Mesothelial cell of epicardium (in vitro differentiated cells): ENCODE measurements at regions not wholly inside any gene's neighbourhood (a gene's known extent, or its start where the extent isn't known, plus 50 kb on each side); places are given as distances from the start of the nearest gene placed in this dataset.

Source experiments
- DNase-seq, 2 experiments: peaks; one replicate each; pipeline ENCODE4 v3.0.0; 2021; ENCODE audit warnings: low spot score in 2 of 2; ENCODE audit not compliant: unreplicated experiment in 2 of 2
- H3K27ac Mint-ChIP-seq: 2 replicates; pipeline ENCODE4 v1.8.0; 2021; ENCODE audit warnings: mixed read lengths
- H3K27me3 Mint-ChIP-seq: 2 replicates; pipeline ENCODE4 v1.8.0; 2021; ENCODE audit warnings: low read depth, mixed read lengths
- H3K36me3 Mint-ChIP-seq: 2 replicates; pipeline ENCODE4 v1.8.0; 2021; ENCODE audit warnings: mixed read lengths
- H3K4me1 Mint-ChIP-seq: 2 replicates; pipeline ENCODE4 v1.8.0; 2021; ENCODE audit warnings: mixed read lengths
- H3K4me3 Mint-ChIP-seq: 2 replicates; pipeline ENCODE4 v1.8.0; 2021; ENCODE audit warnings: mild to moderate bottlenecking, moderate library complexity, mixed read lengths
- H3K9me3 Mint-ChIP-seq: 2 replicates; pipeline ENCODE4 v1.8.0; 2021; ENCODE audit warnings: mixed read lengths
- CTCF ChIP-seq: fragments of 200-600 bp; sonication (generic); IDR thresholded peaks from one replicate; pipeline ENCODE4 v1.5.0; 2021; ENCODE audit warnings: antibody characterized with exemption; ENCODE audit not compliant: unreplicated experiment

GRCh38 chr6:120005292-120005976, 655.9 kb upstream of the MAN1A1 start:
- Mint-ChIP-seq H3K27me3 (no peaks in the 10 kb centered on the region), H3K36me3 (peaks cover 3% of the 10 kb centered on the region), H3K27ac (no peak overlapping the region), H3K9me3 (peaks cover 5% of the 10 kb centered on the region), H3K4me3 (no peak overlapping the region), H3K4me1 (no peaks in the 10 kb centered on the region)
- no peak for DNase-seq
- TF ChIP-seq CTCF: no peak

- no peak for TF ChIP-seq CTCF
- no peaks in the 10 kb centered on the region for H3K9me3 Mint-ChIP-seq
- no peaks in the 10 kb centered on the region for H3K4me1 Mint-ChIP-seq
- H3K27me3 Mint-ChIP-seq: no peaks in the 10 kb centered on the region
- no peak for DNase-seq
- no peak overlapping the region for H3K4me3 Mint-ChIP-seq
- no peak overlapping the region for H3K27ac Mint-ChIP-seq
- no peaks in the 10 kb centered on the region for H3K36me3 Mint-ChIP-seq
Measured at GRCh38 chr6:119986934-119987549, 637.5 kb upstream of the MAN1A1 start.

GRCh38 chr6:119985952-119986736, 636.6 kb upstream of the MAN1A1 start:
- Mint-ChIP-seq H3K27me3 (no peaks in the 10 kb centered on the region), H3K27ac (no peak overlapping the region), H3K9me3 (no peaks in the 10 kb centered on the region), H3K4me3 (no peak overlapping the region), H3K4me1 (no peaks in the 10 kb centered on the region), H3K36me3 (no peaks in the 10 kb centered on the region)
- no peak for TF ChIP-seq CTCF
- no peak for DNase-seq

- H3K4me1 Mint-ChIP-seq: peaks cover 6% of the 10 kb centered on the region
- TF ChIP-seq CTCF: no peak
- H3K9me3 Mint-ChIP-seq: no peaks in the 10 kb centered on the region
- H3K27ac Mint-ChIP-seq: no peak overlapping the region
- H3K36me3 Mint-ChIP-seq: no peaks in the 10 kb centered on the region
- H3K27me3 Mint-ChIP-seq: no peaks in the 10 kb centered on the region
- H3K4me3 Mint-ChIP-seq: no peak overlapping the region
- no peak for DNase-seq
Measured at GRCh38 chr6:119980802-119981201, 631.2 kb upstream of the MAN1A1 start.

GRCh38 chr6:119979862-119980261, 630.3 kb upstream of the MAN1A1 start:
- no peak for DNase-seq
- H3K9me3 Mint-ChIP-seq: no peaks in the 10 kb centered on the region

More at GRCh38 chr6:119979862-119980261, 630.3 kb upstream of the MAN1A1 start:
- H3K4me1 Mint-ChIP-seq: peaks cover 6% of the 10 kb centered on the region
- no peaks in the 10 kb centered on the region for H3K27me3 Mint-ChIP-seq
- no peak overlapping the region for H3K4me3 Mint-ChIP-seq
- no peak overlapping the region for H3K27ac Mint-ChIP-seq
- peak; percentile 30 for TF ChIP-seq CTCF
- no peaks in the 10 kb centered on the region for H3K36me3 Mint-ChIP-seq
